ENCODE measurements at regions not wholly inside any gene's neighbourhood (a gene's known extent, or its start where the extent isn't known, plus 50 kb on each side); places are given as distances from the start of the nearest gene placed in this dataset.
"Not testable (repeated sequence)": the region's sequence is repeated elsewhere in the genome, so short reads cannot be mapped to it uniquely, and the experiment has no call there.

- DNase-seq (ENCODE audit: extremely low spot score) = no peak
- no peak for TF ChIP-seq FOXA1 (IDR thresholded peaks at IDR 0.05)
- no peak for TF ChIP-seq L3MBTL2 (conservative IDR thresholded peaks at IDR 0.05)
- TF ChIP-seq TARDBP (IDR thresholded peaks at IDR 0.05) = no peak
- no peak for TF ChIP-seq ELF4 (IDR thresholded peaks at IDR 0.05)
- no peak for TF ChIP-seq HDGF (IDR thresholded peaks at IDR 0.05; ENCODE audit: borderline replicate concordance)
- TF ChIP-seq LEF1 (IDR thresholded peaks at IDR 0.05; ENCODE audit: borderline replicate concordance) = no peak
- no peak for TF ChIP-seq SP1 (IDR thresholded peaks at IDR 0.05)
- no peak for TF ChIP-seq ARNT (IDR thresholded peaks at IDR 0.05)
- TF ChIP-seq CTBP1 (IDR thresholded peaks at IDR 0.05; ENCODE audit: borderline replicate concordance) = no peak
- no peak for TF ChIP-seq SUZ12 (IDR thresholded peaks at IDR 0.05)
- TF ChIP-seq ZNF384 (IDR thresholded peaks at IDR 0.05) = no peak
- TF ChIP-seq FOXK2 (IDR thresholded peaks at IDR 0.05) = no peak
- no peak for TF ChIP-seq NFRKB (IDR thresholded peaks at IDR 0.05)
- no peak for TF ChIP-seq FOXM1 (IDR thresholded peaks at IDR 0.05; ENCODE audit: borderline replicate concordance)
- no peak for TF ChIP-seq PKNOX1 (IDR thresholded peaks at IDR 0.05)
- TF ChIP-seq BHLHE40 (IDR thresholded peaks at IDR 0.05; ENCODE audit: borderline replicate concordance) = no peak
- POLR2A ChIA-PET = no interaction called here
- CTCF ChIA-PET = no interaction called here
Measured at GRCh38 chr5:25224316-25224982, 579.7 kb upstream of the CDH10 start.

GRCh38 chr5:25199902-25200301, 555.1 kb upstream of the CDH10 start:
- DNase-seq (ENCODE audit: extremely low spot score); CTCF ChIA-PET; POLR2A ChIA-PET: not testable (repeated sequence)

GRCh38 chr5:25190521-25191000, 545.8 kb upstream of the CDH10 start:
- no peak for DNase-seq (ENCODE audit: extremely low spot score)
- ChIA-PET CTCF (no interaction called here), POLR2A (no interaction called here)
- TF ChIP-seq LEF1 (IDR thresholded peaks at IDR 0.05; ENCODE audit: borderline replicate concordance) = no peak

- TF ChIP-seq FOXM1 (IDR thresholded peaks at IDR 0.05; ENCODE audit: borderline replicate concordance) = no peak
- TF ChIP-seq FOXK2 (IDR thresholded peaks at IDR 0.05) = no peak
- TF ChIP-seq TARDBP (IDR thresholded peaks at IDR 0.05) = no peak
- TF ChIP-seq CTBP1 (IDR thresholded peaks at IDR 0.05; ENCODE audit: borderline replicate concordance) = no peak
- no peak for TF ChIP-seq SP1 (IDR thresholded peaks at IDR 0.05)
- TF ChIP-seq ARNT (IDR thresholded peaks at IDR 0.05) = no peak
- no peak for TF ChIP-seq ELF4 (IDR thresholded peaks at IDR 0.05)
- no peak for TF ChIP-seq L3MBTL2 (conservative IDR thresholded peaks at IDR 0.05)
- no peak for TF ChIP-seq HDGF (IDR thresholded peaks at IDR 0.05; ENCODE audit: borderline replicate concordance)
- no peak for TF ChIP-seq BHLHE40 (IDR thresholded peaks at IDR 0.05; ENCODE audit: borderline replicate concordance)
- no peak for TF ChIP-seq NFRKB (IDR thresholded peaks at IDR 0.05)
- no peak for TF ChIP-seq ZNF384 (IDR thresholded peaks at IDR 0.05)
- no peak for TF ChIP-seq LEF1 (IDR thresholded peaks at IDR 0.05; ENCODE audit: borderline replicate concordance)
- TF ChIP-seq FOXA1 (IDR thresholded peaks at IDR 0.05) = no peak
- no peak for TF ChIP-seq SUZ12 (IDR thresholded peaks at IDR 0.05)
- no peak for TF ChIP-seq PKNOX1 (IDR thresholded peaks at IDR 0.05)
- no peak for DNase-seq (ENCODE audit: extremely low spot score)
- CTCF ChIA-PET = no interaction called here
- POLR2A ChIA-PET = no interaction called here
Measured at GRCh38 chr5:25181249-25181648, 536.5 kb upstream of the CDH10 start.

GRCh38 chr5:25162616-25163015, 517.8 kb upstream of the CDH10 start:
- CTCF ChIA-PET; POLR2A ChIA-PET; DNase-seq (ENCODE audit: extremely low spot score): not testable (repeated sequence)

GRCh38 chr5:25160891-25161290, 516.1 kb upstream of the CDH10 start:
- no peak for DNase-seq (ENCODE audit: extremely low spot score)
- CTCF ChIA-PET = interaction anchor here (0.8 kb wide), 1 partner anchor 891 kb away, joined by 3 read pairs; no protein-coding TSS in a partner anchor
- no peak for TF ChIP-seq FOXM1 (IDR thresholded peaks at IDR 0.05; ENCODE audit: borderline replicate concordance)
- no peak for TF ChIP-seq SUZ12 (IDR thresholded peaks at IDR 0.05)
- no peak for TF ChIP-seq SP1 (IDR thresholded peaks at IDR 0.05)
- TF ChIP-seq BHLHE40 (IDR thresholded peaks at IDR 0.05; ENCODE audit: borderline replicate concordance) = no peak
- TF ChIP-seq ZNF384 (IDR thresholded peaks at IDR 0.05) = no peak
- TF ChIP-seq LEF1 (IDR thresholded peaks at IDR 0.05; ENCODE audit: borderline replicate concordance) = no peak
- no peak for TF ChIP-seq TARDBP (IDR thresholded peaks at IDR 0.05)
- no peak for TF ChIP-seq HDGF (IDR thresholded peaks at IDR 0.05; ENCODE audit: borderline replicate concordance)
- no peak for TF ChIP-seq ARNT (IDR thresholded peaks at IDR 0.05)
- POLR2A ChIA-PET = no interaction called here

GRCh38 chr5:25150819-25151218, 506.0 kb upstream of the CDH10 start:
- ChIA-PET POLR2A (no interaction called here), CTCF (no interaction called here)
- TF ChIP-seq ELF4 (IDR thresholded peaks at IDR 0.05) (no peak), SUZ12 (IDR thresholded peaks at IDR 0.05) (no peak), FOXM1 (IDR thresholded peaks at IDR 0.05; ENCODE audit: borderline replicate concordance) (no peak), BHLHE40 (IDR thresholded peaks at IDR 0.05; ENCODE audit: borderline replicate concordance) (no peak)
- no peak for DNase-seq (ENCODE audit: extremely low spot score)

- no peak for DNase-seq (ENCODE audit: extremely low spot score)
- POLR2A ChIA-PET = no interaction called here
- CTCF ChIA-PET = no interaction called here
- TF ChIP-seq LEF1 (IDR thresholded peaks at IDR 0.05; ENCODE audit: borderline replicate concordance) (no peak), NFRKB (IDR thresholded peaks at IDR 0.05) (no peak), ZNF384 (IDR thresholded peaks at IDR 0.05) (no peak), FOXM1 (IDR thresholded peaks at IDR 0.05; ENCODE audit: borderline replicate concordance) (no peak), SP1 (IDR thresholded peaks at IDR 0.05) (no peak), BHLHE40 (IDR thresholded peaks at IDR 0.05; ENCODE audit: borderline replicate concordance) (no peak), ARNT (IDR thresholded peaks at IDR 0.05) (no peak), HDGF (IDR thresholded peaks at IDR 0.05; ENCODE audit: borderline replicate concordance) (no peak), PKNOX1 (IDR thresholded peaks at IDR 0.05) (no peak), CTBP1 (IDR thresholded peaks at IDR 0.05; ENCODE audit: borderline replicate concordance) (no peak), TARDBP (IDR thresholded peaks at IDR 0.05) (no peak), FOXA1 (IDR thresholded peaks at IDR 0.05) (no peak)
Measured at GRCh38 chr5:25128606-25129005, 483.8 kb upstream of the CDH10 start.
